ENCODE measurements at regions not wholly inside any gene's neighbourhood (a gene's known extent, or its start where the extent isn't known, plus 50 kb on each side); places are given as distances from the start of the nearest gene placed in this dataset.

GRCh38 chr5:72705178-72705577, 111.3 kb upstream of the TNPO1 start:
- BruUV-seq (replicated peaks): no TSS peak
- ChIA-PET CTCF (no interaction called here), POLR2A (ENCODE audit: unreplicated experiment) (interaction anchor here (0.6 kb wide), 1 partner anchor 46 kb away, joined by 4 read pairs; no protein-coding TSS in a partner anchor)
- DNase-seq: no peak
- no peak overlapping the region for H2BK20ac ChIP-seq (ENCODE audit: low read depth, low read length)
- H2BK15ac ChIP-seq (ENCODE audit: low read depth, low read length): no peak overlapping the region
- no peak overlapping the region for H4K5ac ChIP-seq (ENCODE audit: low read depth, low read length)
- no peak overlapping the region for H2AK9ac ChIP-seq (replicated peaks; ENCODE audit: low read depth, low read length, poor library complexity)
- H3K23ac ChIP-seq (ENCODE audit: low read depth, low read length): no peak overlapping the region
- no peak overlapping the region for H3K56ac ChIP-seq (ENCODE audit: extremely low read depth, insufficient read depth, low read length)
- no peak overlapping the region for H3K4ac ChIP-seq (ENCODE audit: low read depth, low read length)
- no peak overlapping the region for H3K14ac ChIP-seq (replicated peaks; ENCODE audit: low read depth, low read length)
- no peak overlapping the region for H3K4me3 ChIP-seq (ENCODE audit: insufficient read depth, low read depth, low read length)
- no peak overlapping the region for H3K18ac ChIP-seq (ENCODE audit: low read depth, low read length)
- no peak overlapping the region for H3K9ac ChIP-seq (ENCODE audit: low read depth, low read length)
- intact Hi-C loops (cut with micrococcal nuclease) (no loop called here), in situ Hi-C loops (cut with MboI; ENCODE audit: low sequenced_read_pairs) (no loop called here), dilution Hi-C loops (cut with HindIII; ENCODE audit: low sequenced_read_pairs, unreplicated experiment) (no loop called here)
- H4K91ac ChIP-seq (ENCODE audit: insufficient read depth, low read depth, low read length): no peak overlapping the region
- ATAC-seq (ENCODE audit: low read depth): no peak
- no peak overlapping the region for H2BK120ac ChIP-seq (ENCODE audit: low read depth, low read length)
- H4K20me1 ChIP-seq (ENCODE audit: insufficient read depth, low read length): no peaks in the 10 kb centered on the region
- H3K27me3 ChIP-seq (ENCODE audit: control insufficient read depth, insufficient read depth, low read length): peaks cover 13% of the 10 kb centered on the region
- no peaks in the 10 kb centered on the region for H3K79me1 ChIP-seq (ENCODE audit: low read depth in 1 of 2, low read length in 2 of 2)
- no peak for TF ChIP-seq RAD21 (IDR thresholded peaks at IDR 0.05; ENCODE audit: low read length)
- TF ChIP-seq ELK1 (IDR thresholded peaks at IDR 0.05; ENCODE audit: borderline replicate concordance, low read depth, low read length): no peak
- H3K27ac ChIP-seq (ENCODE audit: insufficient read depth, low read length): no peak overlapping the region
- no peaks in the 10 kb centered on the region for H3K9me1 ChIP-seq (ENCODE audit: insufficient read depth, low read length)
- no peaks in the 10 kb centered on the region; the same call in 1 of the 2 replicates for H3K9me3 ChIP-seq (ENCODE audit: control insufficient read depth, insufficient read depth, low read length)
- no peak overlapping the region for H4K8ac ChIP-seq (ENCODE audit: low read depth in 2 of 2, low read length in 2 of 2)
- no peak overlapping the region for H2BK5ac ChIP-seq (ENCODE audit: low read depth, low read length, poor library complexity, severe bottlenecking)
- H2AK5ac ChIP-seq (ENCODE audit: low read depth, low read length): no peak overlapping the region
- no peaks in the 10 kb centered on the region for H3K4me1 ChIP-seq (ENCODE audit: control insufficient read depth, insufficient read depth, low read length)
- no CpG with 5 or more reads among the region's 1 CpG for WGBS, 2 experiments (ENCODE audit: extremely low coverage in 2 of 2, insufficient read length in 1 of 2)
- H2AFZ ChIP-seq (replicated peaks; ENCODE audit: low read length, poor library complexity): no peak overlapping the region
- no peaks in the 10 kb centered on the region for H3K36me3 ChIP-seq (ENCODE audit: control insufficient read depth, insufficient read depth, low read length)
- H3K4me2 ChIP-seq (ENCODE audit: low read depth, low read length): no peak overlapping the region
